AG04449 (cell line): ENCODE measurements at regions not wholly inside any gene's neighbourhood (a gene's known extent, or its start where the extent isn't known, plus 50 kb on each side); places are given as distances from the start of the nearest gene placed in this dataset.

Experiments used
- CTCF ChIA-PET: fragments of 350-600 bp; formaldehyde crosslinking; extraction: SDS; loops from one replicate; lab custom pipeline; 2021; ENCODE audit warnings: antibody characterized with exemption; lab: Yijun Ruan, JAX
- POLR2A ChIA-PET: fragments of 400-600, 350-600 bp; formaldehyde crosslinking; extraction: SDS; loops from one replicate; lab custom pipeline; 2020; ENCODE audit warnings: antibody characterized with exemption, inconsistent platforms; lab: Yijun Ruan, JAX
- DNase-seq: peaks from one replicate; pipeline ENCODE4 v3.0.0-alpha.2; 2010; ENCODE audit warnings: low read depth, low spot score
- H3K4me3 ChIP-seq: 2 replicates; pipeline ENCODE4 v1.5.1; 2011; ENCODE audit warnings: low read depth, mild to moderate bottlenecking, control low read depth, low read length
- CTCF ChIP-seq: IDR thresholded peaks from one replicate; pipeline ENCODE4 v1.5.1; 2011; ENCODE audit warnings: mild to moderate bottlenecking, moderate library complexity, low read length, control low read depth, inconsistent platforms; ENCODE audit not compliant: insufficient read depth; ENCODE audit errors: missing control alignments

DNA sequence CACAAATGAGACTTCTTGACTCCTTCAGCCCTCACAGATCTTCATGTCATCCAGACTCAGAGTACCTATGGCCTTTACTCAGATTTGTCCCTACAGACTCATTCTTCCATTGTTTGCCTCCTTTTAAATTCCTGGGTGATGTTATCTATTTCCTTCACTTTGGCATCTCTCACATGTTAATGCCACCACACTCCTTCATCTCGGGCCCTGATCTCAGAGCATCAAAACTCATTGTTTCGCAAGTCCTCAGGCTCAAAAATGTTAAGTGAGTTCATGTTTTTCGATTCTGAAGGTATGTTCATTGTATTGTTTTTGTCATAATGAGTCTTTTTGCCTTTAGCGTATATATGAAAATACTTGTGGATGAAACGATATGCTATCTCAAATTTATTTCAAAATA, 62.3 kb upstream of the AHR start:
- POLR2A ChIA-PET = no interaction called here
- H3K4me3 ChIP-seq = no peak overlapping the region
- no peak for TF ChIP-seq CTCF
- DNase-seq = no peak
- CTCF ChIA-PET = no interaction called here

GRCh38 chr7:17236603-17237002, 61.8 kb upstream of the AHR start:
- POLR2A ChIA-PET = no interaction called here
- no peak for DNase-seq

DNA sequence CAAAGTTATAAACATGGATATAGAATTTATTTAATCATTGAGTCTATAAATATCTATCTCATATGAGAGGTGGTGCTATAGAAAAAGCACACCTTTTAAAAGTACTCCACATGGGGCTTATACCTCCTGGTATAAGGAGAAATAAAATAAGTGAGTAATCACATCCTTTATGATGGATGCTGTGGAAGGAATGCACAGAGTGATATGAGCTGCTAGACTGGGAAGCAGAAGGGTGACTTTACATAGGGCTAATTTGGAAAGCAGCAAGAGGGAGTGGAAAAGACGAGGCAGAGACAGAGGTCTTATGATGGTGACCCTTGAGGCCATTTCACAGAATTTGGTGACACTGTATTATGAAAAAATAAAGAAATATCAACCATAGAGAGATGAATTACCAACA, 59.4 kb upstream of the AHR start:
- TF ChIP-seq CTCF = no peak
- no peak for DNase-seq
- POLR2A ChIA-PET = no interaction called here
- H3K4me3 ChIP-seq = no peak overlapping the region
- CTCF ChIA-PET = interaction anchor here (1.1 kb wide), 1 partner anchor 256 kb away, joined by 3 read pairs; no protein-coding TSS in a partner anchor

More at GRCh38 chr7:17236603-17237002, 61.8 kb upstream of the AHR start:
- TF ChIP-seq CTCF = no peak
- H3K4me3 ChIP-seq = no peak overlapping the region
- CTCF ChIA-PET = no interaction called here

GRCh38 chr7:17239683-17240521, 58.5 kb upstream of the AHR start:
- POLR2A ChIA-PET = no interaction called here
- TF ChIP-seq CTCF = no peak
- DNase-seq = no peak
- CTCF ChIA-PET = interaction anchor here (1.1 kb wide), 1 partner anchor 257 kb away, joined by 3 read pairs; no protein-coding TSS in a partner anchor
- no peak overlapping the region for H3K4me3 ChIP-seq

- no peak for TF ChIP-seq CTCF
- POLR2A ChIA-PET = no interaction called here
- CTCF ChIA-PET = no interaction called here
- DNase-seq = no peak
- no peak overlapping the region for H3K4me3 ChIP-seq
These were observed 55.9 kb upstream of the AHR start for GRCh38 chr7:17242504-17242903.

- ChIA-PET CTCF (no interaction called here), POLR2A (no interaction called here)
- DNase-seq = no peak
- H3K4me3 ChIP-seq = no peak overlapping the region
- TF ChIP-seq CTCF = no peak
These were observed 53.7 kb upstream of the AHR start for GRCh38 chr7:17244786-17245185.
